KMS-11 (cell line): ENCODE measurements at regions not wholly inside any gene's neighbourhood (a gene's known extent, or its start where the extent isn't known, plus 50 kb on each side); places are given as distances from the start of the nearest gene placed in this dataset.

Experiments used
- H2AFZ ChIP-seq: fragments of 200-600 bp; sonication (generic); 2 replicates; pipeline ENCODE4 v1.6.1; 2016; ENCODE audit warnings: antibody characterized with exemption, mixed run types, low read depth
- H3K27ac ChIP-seq: fragments of 200-600 bp; sonication (generic); 2 replicates; pipeline ENCODE4 v1.6.1; 2016; ENCODE audit warnings: mild to moderate bottlenecking, mixed run types
- H3K27me3 ChIP-seq: fragments of 200-600 bp; sonication (generic); 2 replicates; pipeline ENCODE4 v1.6.1; 2017; ENCODE audit warnings: mild to moderate bottlenecking, low read depth, mixed run types, moderate library complexity; ENCODE audit not compliant: insufficient read depth
- H3K36me3 ChIP-seq: fragments of 200-600 bp; sonication (generic); 2 replicates; pipeline ENCODE4 v1.6.1; 2017; ENCODE audit warnings: mild to moderate bottlenecking, mixed run types; ENCODE audit not compliant: insufficient read depth
- H3K4me1 ChIP-seq: fragments of 200-600 bp; sonication (generic); 2 replicates; pipeline ENCODE4 v1.6.1; 2016; ENCODE audit warnings: mild to moderate bottlenecking, low read depth, mixed run types; ENCODE audit not compliant: poor library complexity, severe bottlenecking
- H3K4me2 ChIP-seq: fragments of 200-600 bp; sonication (generic); 2 replicates; pipeline ENCODE4 v1.7.0; 2016; ENCODE audit warnings: mild to moderate bottlenecking, mixed run types
- H3K4me3 ChIP-seq: fragments of 200-600 bp; sonication (generic); IDR thresholded peaks from 2 replicates; pipeline ENCODE4 v1.6.1; 2017; ENCODE audit warnings: low read depth, low read length, mixed read lengths; ENCODE audit not compliant: insufficient read depth
- H3K79me2 ChIP-seq: fragments of 200-600 bp; sonication (generic); 2 replicates; pipeline ENCODE4 v1.6.1; 2016; ENCODE audit warnings: low read depth, mixed run types; ENCODE audit not compliant: insufficient read depth
- H3K9ac ChIP-seq: fragments of 200-600 bp; sonication (generic); 2 replicates; pipeline ENCODE4 v1.6.1; 2016; ENCODE audit warnings: mild to moderate bottlenecking, mixed run types
- H4K20me1 ChIP-seq: fragments of 200-600 bp; sonication (generic); 2 replicates; pipeline ENCODE4 v1.6.1; 2016; ENCODE audit warnings: mild to moderate bottlenecking, mixed run types; ENCODE audit not compliant: insufficient read depth
- CTCF ChIP-seq: fragments of 200-600 bp; sonication (generic); conservative IDR thresholded peaks from 2 replicates; pipeline ENCODE4 v1.6.1; 2017; ENCODE audit warnings: low read depth, mild to moderate bottlenecking, antibody characterized with exemption, low read length, moderate library complexity, mixed read lengths

GRCh38 chr1:208565756-208566440 lies 321.7 kb upstream of the PLXNA2 start:
- 0 out of 2 replicates have a peak, but pooled peaks cover 6% of the 10 kb centered on the region for H3K27me3 ChIP-seq
- H3K27ac ChIP-seq, result peak overlapping the region; percentile 37; the same call in 1 of the 2 replicates
- no peak overlapping the region for H3K9ac ChIP-seq
- H3K4me1 ChIP-seq, result peaks cover 42% of the 10 kb centered on the region
- no peak overlapping the region for H3K4me3 ChIP-seq
- no peaks in the 10 kb centered on the region for H3K36me3 ChIP-seq
- no peak for TF ChIP-seq CTCF
- H4K20me1 ChIP-seq, result no peaks in the 10 kb centered on the region
- H3K4me2 ChIP-seq, result peak overlapping the region; percentile 81
- H3K79me2 ChIP-seq, result no peaks in the 10 kb centered on the region
- peak overlapping the region; percentile 0; the same call in 1 of the 2 replicates for H2AFZ ChIP-seq

- Histone ChIP-seq H4K20me1 (no peaks in the 10 kb centered on the region), H3K27me3 (0 out of 2 replicates have a peak, but pooled peaks cover 6% of the 10 kb centered on the region), H2AFZ (no peak overlapping the region), H3K36me3 (no peaks in the 10 kb centered on the region), H3K4me1 (peaks cover 40% of the 10 kb centered on the region), H3K9ac (no peak overlapping the region), H3K27ac (no peak overlapping the region), H3K4me3 (no peak overlapping the region), H3K4me2 (no peak overlapping the region), H3K79me2 (no peaks in the 10 kb centered on the region)
- TF ChIP-seq CTCF, result no peak
Observed at GRCh38 chr1:208569181-208569580, 325.0 kb upstream of the PLXNA2 start.

GRCh38 chr1:208570362-208570761 lies 326.2 kb upstream of the PLXNA2 start:
- Histone ChIP-seq H3K36me3 (no peaks in the 10 kb centered on the region), H3K79me2 (no peaks in the 10 kb centered on the region), H3K4me1 (peaks cover 28% of the 10 kb centered on the region), H3K9ac (no peak overlapping the region), H2AFZ (no peak overlapping the region), H3K27ac (no peak overlapping the region), H3K4me3 (no peak overlapping the region), H4K20me1 (no peaks in the 10 kb centered on the region), H3K4me2 (no peak overlapping the region), H3K27me3 (no peaks in the 10 kb centered on the region)
- TF ChIP-seq CTCF, result no peak

- Histone ChIP-seq H2AFZ (no peak overlapping the region), H3K4me3 (no peak overlapping the region), H3K27me3 (no peaks in the 10 kb centered on the region), H3K79me2 (no peaks in the 10 kb centered on the region), H4K20me1 (no peaks in the 10 kb centered on the region), H3K9ac (no peak overlapping the region), H3K4me2 (no peak overlapping the region), H3K4me1 (no peaks in the 10 kb centered on the region), H3K27ac (no peak overlapping the region), H3K36me3 (no peaks in the 10 kb centered on the region)
- no peak for TF ChIP-seq CTCF
Observed at GRCh38 chr1:208576425-208576824, 332.2 kb upstream of the PLXNA2 start.
